ENCODE measurements at regions not wholly inside any gene's neighbourhood (a gene's known extent, or its start where the extent isn't known, plus 50 kb on each side); places are given as distances from the start of the nearest gene placed in this dataset.

- Mint-ChIP-seq H3K27me3 (ENCODE audit: low read depth) (no peaks in the 10 kb centered on the region), H3K36me3 (no peaks in the 10 kb centered on the region), H3K9me3 (no peaks in the 10 kb centered on the region), H3K27ac (no peak overlapping the region), H3K4me1 (0 out of 2 replicates have a peak, but pooled peaks cover 1% of the 10 kb centered on the region), H3K4me3 (no peak overlapping the region)
- TF ChIP-seq E2F1 (CRISPR knock-in tag; IDR thresholded peaks at IDR 0.05) (no peak), RORB (CRISPR knock-in tag; IDR thresholded peaks at IDR 0.05) (no peak), GTF2I (CRISPR knock-in tag; conservative IDR thresholded peaks at IDR 0.05) (no peak), ZNF219 (CRISPR knock-in tag; IDR thresholded peaks at IDR 0.05; ENCODE audit: borderline replicate concordance) (no peak), MAX (CRISPR knock-in tag; IDR thresholded peaks at IDR 0.05) (no peak), HMGA2 (CRISPR knock-in tag; IDR thresholded peaks at IDR 0.05) (no peak), ZSCAN18 (CRISPR knock-in tag; IDR thresholded peaks at IDR 0.05) (no peak), ELF4 (CRISPR knock-in tag; IDR thresholded peaks at IDR 0.05; ENCODE audit: low read depth) (no peak), CREM (CRISPR knock-in tag; IDR thresholded peaks at IDR 0.05) (no peak), ZNF512 (CRISPR knock-in tag; IDR thresholded peaks at IDR 0.05; ENCODE audit: borderline replicate concordance) (no peak), TEAD4 (CRISPR knock-in tag; IDR thresholded peaks at IDR 0.05) (no peak), ZNF138 (CRISPR knock-in tag; conservative IDR thresholded peaks at IDR 0.05) (no peak), IRF1 (CRISPR knock-in tag; IDR thresholded peaks at IDR 0.05) (no peak), GRHL2 (CRISPR knock-in tag; IDR thresholded peaks at IDR 0.05; ENCODE audit: insufficient replicate concordance, severe bottlenecking) (no peak)
- ATAC-seq (no peak), DNase-seq (ENCODE audit: low spot score) (no peak)
- POLR2A ChIA-PET, result no interaction called here
- CTCF ChIA-PET, result interaction anchor here (0.7 kb wide), 1 partner anchor 24 kb away, joined by 3 read pairs; no protein-coding TSS in a partner anchor
Measured at GRCh38 chr6:170110201-170111140, 180.4 kb downstream of the DLL1 start.

GRCh38 chr6:170108890-170109587, 181.8 kb downstream of the DLL1 start:
- no peaks in the 10 kb centered on the region for H3K27me3 Mint-ChIP-seq (ENCODE audit: low read depth)
- 0 out of 2 replicates have a peak, but pooled peaks cover 3% of the 10 kb centered on the region for H3K9me3 Mint-ChIP-seq
- CTCF ChIA-PET, result no interaction called here
- DNase-seq (ENCODE audit: low spot score), result no peak
- no peak overlapping the region for H3K27ac Mint-ChIP-seq
- POLR2A ChIA-PET, result interaction anchor here (0.7 kb wide), 1 partner anchor 182 kb away, joined by 4 read pairs; the partner anchor contains the start of gene DLL1
- no peak for ATAC-seq
- no peaks in the 10 kb centered on the region for H3K36me3 Mint-ChIP-seq
- no peak overlapping the region for H3K4me3 Mint-ChIP-seq
- H3K4me1 Mint-ChIP-seq, result no peaks in the 10 kb centered on the region
- TF ChIP-seq PREB (CRISPR knock-in tag; IDR thresholded peaks at IDR 0.05; ENCODE audit: borderline replicate concordance) (no peak), GABPB1 (CRISPR knock-in tag; IDR thresholded peaks at IDR 0.05) (no peak), JAZF1 (CRISPR knock-in tag; IDR thresholded peaks at IDR 0.05) (no peak), ESRRA (CRISPR knock-in tag; IDR thresholded peaks at IDR 0.05; ENCODE audit: borderline replicate concordance) (no peak), SMAD4 (CRISPR knock-in tag; IDR thresholded peaks at IDR 0.05) (no peak), PRDM15 (CRISPR knock-in tag; IDR thresholded peaks at IDR 0.05) (no peak), GTF2I (CRISPR knock-in tag; conservative IDR thresholded peaks at IDR 0.05) (no peak), MLX (CRISPR knock-in tag; IDR thresholded peaks at IDR 0.05) (no peak)

All from WTC11 (cell line).